ENCODE measurements at regions not wholly inside any gene's neighbourhood (a gene's known extent, or its start where the extent isn't known, plus 50 kb on each side); places are given as distances from the start of the nearest gene placed in this dataset.

DNA sequence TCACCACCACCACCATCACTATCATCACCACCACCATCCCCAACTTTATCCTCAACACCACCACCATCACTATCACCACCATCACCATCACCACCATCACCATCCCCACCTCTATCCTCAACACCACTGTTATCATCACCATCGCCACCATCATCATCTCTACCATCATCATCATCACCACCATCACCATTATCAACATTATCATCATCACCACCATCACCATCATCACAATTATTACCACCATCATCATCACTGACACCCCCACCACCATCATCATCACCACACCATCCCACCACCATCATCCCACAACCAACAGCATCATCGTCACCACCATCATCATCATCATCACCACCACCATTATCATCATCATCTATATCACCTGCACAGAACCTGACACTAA is 188.4 kb upstream of the PWP1 start:
- TF ChIP-seq POLR2AphosphoS5 (IDR thresholded peaks at IDR 0.05) = no peak
- TF ChIP-seq, protein P1, sequence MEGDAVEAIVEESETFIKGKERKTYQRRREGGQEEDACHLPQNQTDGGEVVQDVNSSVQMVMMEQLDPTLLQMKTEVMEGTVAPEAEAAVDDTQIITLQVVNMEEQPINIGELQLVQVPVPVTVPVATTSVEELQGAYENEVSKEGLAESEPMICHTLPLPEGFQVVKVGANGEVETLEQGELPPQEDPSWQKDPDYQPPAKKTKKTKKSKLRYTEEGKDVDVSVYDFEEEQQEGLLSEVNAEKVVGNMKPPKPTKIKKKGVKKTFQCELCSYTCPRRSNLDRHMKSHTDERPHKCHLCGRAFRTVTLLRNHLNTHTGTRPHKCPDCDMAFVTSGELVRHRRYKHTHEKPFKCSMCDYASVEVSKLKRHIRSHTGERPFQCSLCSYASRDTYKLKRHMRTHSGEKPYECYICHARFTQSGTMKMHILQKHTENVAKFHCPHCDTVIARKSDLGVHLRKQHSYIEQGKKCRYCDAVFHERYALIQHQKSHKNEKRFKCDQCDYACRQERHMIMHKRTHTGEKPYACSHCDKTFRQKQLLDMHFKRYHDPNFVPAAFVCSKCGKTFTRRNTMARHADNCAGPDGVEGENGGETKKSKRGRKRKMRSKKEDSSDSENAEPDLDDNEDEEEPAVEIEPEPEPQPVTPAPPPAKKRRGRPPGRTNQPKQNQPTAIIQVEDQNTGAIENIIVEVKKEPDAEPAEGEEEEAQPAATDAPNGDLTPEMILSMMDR (IDR thresholded peaks at IDR 0.05) = no peak
- TF ChIP-seq POLR2A (IDR thresholded peaks at IDR 0.05) = no peak
